Calu3 (cell line): ENCODE measurements at regions not wholly inside any gene's neighbourhood (a gene's known extent, or its start where the extent isn't known, plus 50 kb on each side); places are given as distances from the start of the nearest gene placed in this dataset.

Experiments
- BruUV-seq: library from RNA; stranded (reverse); fragments of 400-500 nt; replicated peaks from 2 replicates; lab custom pipeline; 2021; lab: Mats Ljungman, UMichigan
- CTCF ChIA-PET: fragments of 300-600 bp; sonication (Branson Sonifier 250); formaldehyde crosslinking; loops from one replicate; lab custom pipeline; 2022; ENCODE audit warnings: antibody characterized with exemption; lab: Charles Lee
- DNase-seq: peaks from one replicate; pipeline ENCODE4 v3.0.0; 2022
- H3K27ac Mint-ChIP-seq: one replicate; pipeline ENCODE4 v1.8.0; 2022; ENCODE audit warnings: mixed read lengths; ENCODE audit not compliant: unreplicated experiment
- H3K27me3 Mint-ChIP-seq: one replicate; pipeline ENCODE4 v1.8.0; 2022; ENCODE audit warnings: mixed read lengths; ENCODE audit not compliant: unreplicated experiment
- H3K36me3 Mint-ChIP-seq: one replicate; pipeline ENCODE4 v1.8.0; 2022; ENCODE audit warnings: mild to moderate bottlenecking, moderate library complexity, mixed read lengths; ENCODE audit not compliant: insufficient read depth, unreplicated experiment
- H3K4me1 Mint-ChIP-seq: one replicate; pipeline ENCODE4 v1.8.0; 2022; ENCODE audit warnings: mild to moderate bottlenecking, low read depth, mixed read lengths; ENCODE audit not compliant: unreplicated experiment
- H3K4me3 Mint-ChIP-seq: one replicate; pipeline ENCODE4 v1.8.0; 2022; ENCODE audit warnings: mild to moderate bottlenecking, low read depth, moderate library complexity, mixed read lengths; ENCODE audit not compliant: unreplicated experiment
- H3K9me3 Mint-ChIP-seq: one replicate; pipeline ENCODE4 v1.8.0; 2022; ENCODE audit warnings: low read depth, mixed read lengths; ENCODE audit not compliant: unreplicated experiment
- CTCF ChIP-seq: fragments of 200-600 bp; IDR thresholded peaks from one replicate; pipeline ENCODE4 v1.8.0; 2022; ENCODE audit warnings: antibody characterized with exemption; ENCODE audit not compliant: unreplicated experiment
- intact Hi-C: fragments of 100-400 bp; cut with micrococcal nuclease; formaldehyde crosslinking; loops from one replicate; pipeline ENCODE4 v1.10.0; 2022; ENCODE audit not compliant: unreplicated experiment

- H3K9me3 Mint-ChIP-seq = no peaks in the 10 kb centered on the region
- BruUV-seq = no TSS peak
- intact Hi-C loops = no loop called here
- TF ChIP-seq CTCF = no peak
- H3K36me3 Mint-ChIP-seq = no peaks in the 10 kb centered on the region
- H3K4me1 Mint-ChIP-seq = no peaks in the 10 kb centered on the region
- no peak overlapping the region for H3K27ac Mint-ChIP-seq
- H3K27me3 Mint-ChIP-seq = no peaks in the 10 kb centered on the region
- H3K4me3 Mint-ChIP-seq = no peak overlapping the region
- CTCF ChIA-PET = no interaction called here
- no peak for DNase-seq
Observed at GRCh38 chr4:180993244-180993836, 1249.9 kb upstream of the TENM3 start.

- no TSS peak for BruUV-seq
- TF ChIP-seq CTCF = no peak
- CTCF ChIA-PET = no interaction called here
Observed at GRCh38 chr4:180994722-180995121, 1248.5 kb upstream of the TENM3 start.

GRCh38 chr4:180999217-180999616 is 1244.0 kb upstream of the TENM3 start:
- intact Hi-C loops = no loop called here
- H3K36me3 Mint-ChIP-seq = no peaks in the 10 kb centered on the region
- BruUV-seq = no TSS peak
- no peaks in the 10 kb centered on the region for H3K27me3 Mint-ChIP-seq
- DNase-seq = no peak
- no peaks in the 10 kb centered on the region for H3K4me1 Mint-ChIP-seq
- no peak overlapping the region for H3K4me3 Mint-ChIP-seq
- H3K9me3 Mint-ChIP-seq = no peaks in the 10 kb centered on the region
- H3K27ac Mint-ChIP-seq = no peak overlapping the region
- CTCF ChIA-PET = no interaction called here
- no peak for TF ChIP-seq CTCF

More at GRCh38 chr4:180994722-180995121, 1248.5 kb upstream of the TENM3 start:
- no peak for DNase-seq
- no peaks in the 10 kb centered on the region for H3K9me3 Mint-ChIP-seq
- intact Hi-C loops = no loop called here
- no peaks in the 10 kb centered on the region for H3K36me3 Mint-ChIP-seq
- H3K27ac Mint-ChIP-seq = no peak overlapping the region
- H3K4me3 Mint-ChIP-seq = no peak overlapping the region
- H3K27me3 Mint-ChIP-seq = no peaks in the 10 kb centered on the region
- no peaks in the 10 kb centered on the region for H3K4me1 Mint-ChIP-seq

GRCh38 chr4:181004056-181004455 is 1239.1 kb upstream of the TENM3 start:
- DNase-seq = no peak
- Mint-ChIP-seq H3K4me1 (peaks cover 10% of the 10 kb centered on the region), H3K9me3 (peaks cover 8% of the 10 kb centered on the region), H3K4me3 (no peak overlapping the region), H3K36me3 (no peaks in the 10 kb centered on the region), H3K27ac (no peak overlapping the region), H3K27me3 (no peaks in the 10 kb centered on the region)
- no peak for TF ChIP-seq CTCF
- intact Hi-C loops = no loop called here
- CTCF ChIA-PET = no interaction called here
- BruUV-seq = no TSS peak
